Muscle of arm (tissue), 1 donor: ENCODE measurements at regions not wholly inside any gene's neighbourhood (a gene's known extent, or its start where the extent isn't known, plus 50 kb on each side); places are given as distances from the start of the nearest gene placed in this dataset.
"Not testable (repeated sequence)": the region's sequence is repeated elsewhere in the genome, so short reads cannot be mapped to it uniquely, and the experiment has no call there.

Source experiments
- DNase-seq: peaks from one replicate; pipeline ENCODE4 v3.0.0-alpha.2; 2013

- DNase-seq = no peak
Observed at GRCh38 chr4:66034671-66035070, 364.4 kb upstream of the EPHA5 start.

- no peak for DNase-seq
Observed at GRCh38 chr4:66034262-66034661, 364.0 kb upstream of the EPHA5 start.

- no peak for DNase-seq
Observed at GRCh38 chr4:66032571-66032970, 362.3 kb upstream of the EPHA5 start.

GRCh38 chr4:66028668-66029067 lies 358.4 kb upstream of the EPHA5 start:
- DNase-seq = no peak

- DNase-seq = no peak
Observed at GRCh38 chr4:66023061-66023460, 352.8 kb upstream of the EPHA5 start.

- no peak for DNase-seq
Observed at GRCh38 chr4:66017671-66018070, 347.4 kb upstream of the EPHA5 start.

- no peak for DNase-seq
Observed at GRCh38 chr4:66016240-66016639, 346.0 kb upstream of the EPHA5 start.

- no peak for DNase-seq
Observed at GRCh38 chr4:66014146-66014765, 344.0 kb upstream of the EPHA5 start.

- DNase-seq = peak; percentile 41
Observed at GRCh38 chr4:66000510-66001117, 330.3 kb upstream of the EPHA5 start.

- no peak for DNase-seq
Observed at GRCh38 chr4:65999518-65999871, 329.2 kb upstream of the EPHA5 start.

- not testable (repeated sequence) for DNase-seq
Observed at GRCh38 chr4:65998807-65999517, 328.7 kb upstream of the EPHA5 start.

- DNase-seq = peak; percentile 69
Observed at GRCh38 chr4:65983061-65983460, 312.8 kb upstream of the EPHA5 start.

GRCh38 chr4:65976287-65976686 lies 306.0 kb upstream of the EPHA5 start:
- no peak for DNase-seq

- DNase-seq = no peak
Observed at GRCh38 chr4:65973186-65973585, 302.9 kb upstream of the EPHA5 start.

- no peak for DNase-seq
Observed at GRCh38 chr4:65971686-65972085, 301.4 kb upstream of the EPHA5 start.

- DNase-seq = peak; percentile 68
Observed at GRCh38 chr4:65968831-65969558, 298.7 kb upstream of the EPHA5 start.

GRCh38 chr4:65960751-65961150 lies 290.5 kb upstream of the EPHA5 start:
- DNase-seq = peak; percentile 56

- no peak for DNase-seq
Observed at GRCh38 chr4:65954416-65954815, 284.1 kb upstream of the EPHA5 start.

GRCh38 chr4:65951177-65951576 lies 280.9 kb upstream of the EPHA5 start:
- no peak for DNase-seq

GRCh38 chr4:65943076-65943475 lies 272.8 kb upstream of the EPHA5 start:
- no peak for DNase-seq

- DNase-seq = no peak
Observed at GRCh38 chr4:65924843-65925242, 254.6 kb upstream of the EPHA5 start.

- DNase-seq = no peak
Observed at GRCh38 chr4:65923616-65924015, 253.3 kb upstream of the EPHA5 start.

GRCh38 chr4:65921180-65921579 lies 250.9 kb upstream of the EPHA5 start:
- DNase-seq = no peak
